NCI-H1048 (cell line): ENCODE measurements at regions not wholly inside any gene's neighbourhood (a gene's known extent, or its start where the extent isn't known, plus 50 kb on each side); places are given as distances from the start of the nearest gene placed in this dataset.
A peak's percentile ranks its signal among the peaks of the same experiment; 100 is the strongest.

Experiments used
- DNase-seq: peaks from one replicate; lab custom pipeline; 2025; lab: John Stamatoyannopoulos, UW

DNA sequence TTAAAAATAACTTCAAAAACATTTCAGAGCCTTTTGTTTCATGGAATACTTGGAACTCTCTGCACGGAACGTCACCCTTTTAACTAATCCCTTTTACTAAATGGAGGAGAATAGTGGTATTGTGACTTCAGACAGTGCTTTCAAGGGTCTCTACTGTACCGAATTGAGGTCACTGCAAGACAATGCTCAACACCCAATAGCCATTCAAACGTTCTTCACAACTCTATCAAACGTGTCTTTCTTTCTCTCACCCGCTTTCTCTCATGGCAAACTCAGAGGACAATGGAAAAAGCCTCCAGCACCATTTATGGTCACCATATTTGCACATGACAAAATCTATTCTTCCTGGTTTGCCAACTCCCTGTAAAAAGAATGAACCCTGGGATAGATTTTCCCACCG, 132.1 kb upstream of the SOX5 start:
- no peak for DNase-seq

DNA sequence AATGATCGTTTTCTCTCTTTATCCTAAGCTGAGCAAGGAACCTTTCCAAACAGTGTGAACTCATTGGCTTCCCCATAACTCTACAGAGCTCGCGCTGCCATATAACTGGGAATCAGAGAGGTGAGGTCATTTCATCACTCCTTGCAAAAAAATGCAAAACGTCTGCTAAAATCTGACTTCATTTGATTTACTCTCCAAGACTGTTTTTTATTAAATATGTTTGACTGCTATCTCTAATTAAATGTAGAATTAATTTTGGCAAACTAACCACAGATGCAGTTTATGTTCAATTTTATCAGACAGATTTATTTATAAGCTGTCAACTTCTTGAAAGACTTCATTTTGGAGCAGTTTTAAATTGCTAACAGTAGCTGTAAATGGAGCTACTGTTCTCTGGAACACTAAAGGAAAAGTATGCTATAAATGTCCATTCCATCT, 131.6 kb upstream of the SOX5 start:
- DNase-seq = no peak

DNA sequence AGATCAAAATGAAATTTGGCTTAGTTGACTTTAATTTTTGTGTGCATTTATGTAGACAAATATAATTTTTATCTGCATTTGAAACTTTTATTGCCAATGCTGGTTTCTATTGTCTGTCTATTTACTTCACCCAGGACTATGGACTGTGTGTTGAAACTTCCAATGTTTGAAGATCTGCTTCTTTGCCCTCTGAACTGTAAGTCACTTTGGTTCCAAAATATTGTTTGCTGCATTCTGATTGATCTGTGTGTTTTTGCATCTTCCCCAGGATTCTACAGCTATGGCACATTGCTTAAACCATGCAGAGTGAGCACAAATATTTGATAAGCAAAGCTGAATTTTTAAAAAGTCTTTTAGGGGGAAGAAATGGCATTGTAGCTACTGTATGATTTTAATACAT, 131.0 kb upstream of the SOX5 start:
- no peak for DNase-seq

DNA sequence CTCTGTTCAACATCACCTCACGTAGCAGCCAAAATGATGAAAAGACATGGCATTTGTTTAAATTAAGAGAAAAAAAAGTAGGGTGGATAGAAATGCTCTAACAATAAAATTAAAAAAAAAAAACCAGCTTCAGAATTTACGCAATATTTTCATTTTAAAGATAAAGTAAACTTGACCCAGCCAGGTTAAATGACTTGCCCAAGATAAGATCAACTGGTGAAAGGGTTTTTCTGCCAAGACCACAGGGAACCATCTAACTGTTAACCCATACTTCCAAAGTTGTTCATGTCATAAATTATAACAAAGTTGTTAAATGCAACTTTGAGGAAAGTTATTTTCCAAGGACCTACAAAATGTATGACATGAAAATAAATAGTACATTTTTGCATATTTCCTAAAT, 129.6 kb upstream of the SOX5 start:
- no peak for DNase-seq

DNA sequence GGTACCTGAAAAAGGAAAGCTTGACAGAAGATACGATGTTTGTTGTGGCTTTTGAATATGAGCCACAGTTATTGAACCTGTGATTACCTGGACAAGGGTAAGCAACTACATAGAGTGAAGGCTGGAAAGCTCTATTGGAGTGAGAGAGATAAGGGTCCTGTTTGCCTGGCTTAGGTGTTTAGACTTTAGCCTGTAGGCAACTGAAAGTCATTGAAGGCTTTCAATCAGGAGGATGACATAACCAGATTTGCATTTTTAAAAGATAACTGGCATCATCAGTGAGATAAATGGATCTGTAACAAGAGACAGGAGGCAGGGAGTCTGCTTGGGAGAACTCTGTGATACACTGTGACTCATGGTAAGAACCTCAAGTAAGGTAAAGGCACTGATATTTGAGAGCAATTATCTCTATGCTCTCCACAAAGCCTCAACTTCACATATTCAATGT, 128.9 kb upstream of the SOX5 start:
- DNase-seq = no peak

DNA sequence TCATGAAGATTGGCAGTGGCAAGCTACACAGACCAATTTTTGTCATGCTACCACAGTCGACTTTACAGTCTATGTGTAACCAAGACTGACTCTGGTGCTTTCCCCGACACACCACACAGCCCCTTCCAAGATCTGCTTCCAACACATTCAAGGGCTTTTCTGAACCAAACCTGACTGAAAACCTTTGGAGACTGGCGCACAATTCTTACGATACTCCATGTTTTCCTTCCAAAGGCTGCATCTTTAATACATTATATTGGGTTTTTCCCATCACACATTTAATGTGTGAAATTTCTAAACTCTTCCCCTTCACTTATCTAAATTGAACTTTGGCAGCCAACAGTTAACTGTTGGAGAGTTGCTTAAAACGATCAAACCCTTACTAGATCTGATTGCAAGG, 127.7 kb upstream of the SOX5 start:
- no peak for DNase-seq

DNA sequence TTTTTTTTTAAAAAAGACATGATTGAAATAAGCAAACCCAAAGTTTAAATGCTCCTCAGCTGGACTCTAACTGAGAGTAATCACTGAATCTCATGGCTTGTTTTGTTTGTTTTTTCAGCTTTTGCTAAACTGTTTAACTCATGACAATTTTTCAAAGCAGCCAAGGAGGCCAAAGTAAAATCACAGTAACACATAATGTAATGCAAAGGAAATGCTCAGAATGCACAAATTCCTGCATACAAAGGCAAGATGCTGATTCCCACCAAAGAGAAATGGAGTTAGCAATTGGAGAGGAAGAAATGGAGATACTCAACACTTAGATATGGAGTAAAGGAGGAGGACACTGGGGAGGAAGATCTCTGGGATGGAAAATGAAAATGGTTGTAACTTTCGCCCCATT, 126.2 kb upstream of the SOX5 start:
- DNase-seq = no peak

DNA sequence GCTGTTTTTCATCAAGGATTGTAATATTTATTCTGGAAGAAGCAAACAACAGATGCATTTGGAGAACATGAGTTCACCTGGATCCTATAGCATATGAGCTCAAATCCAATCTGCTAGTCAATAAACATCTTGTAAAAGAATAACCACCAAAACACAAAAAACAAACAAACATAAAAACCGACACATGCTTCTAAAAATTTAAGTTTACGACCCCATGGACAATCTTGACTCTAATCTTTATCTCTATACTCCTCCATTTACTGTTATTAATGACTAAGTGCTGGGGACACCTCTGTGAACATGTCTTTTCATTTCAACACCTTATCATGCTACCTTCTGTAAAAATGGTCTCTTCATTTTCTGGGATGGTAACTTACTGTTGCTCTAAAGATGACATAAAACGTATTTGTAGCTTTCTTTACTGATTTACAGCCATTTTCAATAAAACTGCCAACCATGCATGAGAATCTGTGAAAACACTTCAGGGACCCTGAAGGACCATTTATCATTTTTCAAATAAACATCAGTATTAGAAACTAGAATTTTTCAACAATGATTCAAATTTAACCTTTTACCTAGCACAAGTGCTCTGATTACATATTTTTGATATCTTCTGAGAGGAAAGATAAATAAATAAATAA, 123.8 kb upstream of the SOX5 start:
- DNase-seq = no peak

DNA sequence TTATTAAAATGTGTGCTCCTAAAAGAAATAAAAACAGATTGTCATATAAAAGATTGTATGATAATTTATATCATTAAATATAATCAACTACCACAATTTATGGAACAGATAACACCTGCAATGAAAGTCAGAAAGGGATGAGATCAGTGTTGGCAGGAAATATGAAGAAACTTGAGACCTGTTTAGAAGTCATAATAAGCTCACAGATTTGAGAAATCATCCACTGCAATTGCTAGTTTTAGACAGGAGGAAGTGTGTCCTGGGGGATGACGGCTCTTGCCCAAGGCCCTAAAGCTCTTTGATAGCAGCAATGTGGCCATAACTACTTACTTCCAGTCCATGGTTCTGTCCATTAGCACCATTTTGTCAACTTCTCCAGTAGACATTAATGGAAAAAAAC, 122.8 kb upstream of the SOX5 start:
- DNase-seq = no peak

DNA sequence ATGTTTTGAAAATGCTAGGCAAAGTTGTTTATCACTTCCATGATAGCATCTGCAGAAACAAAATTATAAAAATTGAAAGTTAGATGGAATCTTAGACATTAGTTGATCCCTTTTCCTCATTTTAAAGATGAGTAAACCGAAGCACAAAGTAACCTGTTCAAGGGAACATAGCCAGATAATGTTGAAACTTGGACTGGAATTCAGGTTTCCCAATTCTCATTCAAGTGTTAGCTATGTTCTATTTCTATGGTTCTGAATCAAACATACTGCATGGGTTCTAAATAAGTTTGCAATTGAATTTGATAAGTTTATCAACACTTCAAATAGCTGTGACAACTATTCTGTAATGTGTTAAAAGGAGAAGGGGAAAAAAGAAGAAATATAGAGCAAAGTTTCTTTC, 122.4 kb upstream of the SOX5 start:
- DNase-seq = no peak

DNA sequence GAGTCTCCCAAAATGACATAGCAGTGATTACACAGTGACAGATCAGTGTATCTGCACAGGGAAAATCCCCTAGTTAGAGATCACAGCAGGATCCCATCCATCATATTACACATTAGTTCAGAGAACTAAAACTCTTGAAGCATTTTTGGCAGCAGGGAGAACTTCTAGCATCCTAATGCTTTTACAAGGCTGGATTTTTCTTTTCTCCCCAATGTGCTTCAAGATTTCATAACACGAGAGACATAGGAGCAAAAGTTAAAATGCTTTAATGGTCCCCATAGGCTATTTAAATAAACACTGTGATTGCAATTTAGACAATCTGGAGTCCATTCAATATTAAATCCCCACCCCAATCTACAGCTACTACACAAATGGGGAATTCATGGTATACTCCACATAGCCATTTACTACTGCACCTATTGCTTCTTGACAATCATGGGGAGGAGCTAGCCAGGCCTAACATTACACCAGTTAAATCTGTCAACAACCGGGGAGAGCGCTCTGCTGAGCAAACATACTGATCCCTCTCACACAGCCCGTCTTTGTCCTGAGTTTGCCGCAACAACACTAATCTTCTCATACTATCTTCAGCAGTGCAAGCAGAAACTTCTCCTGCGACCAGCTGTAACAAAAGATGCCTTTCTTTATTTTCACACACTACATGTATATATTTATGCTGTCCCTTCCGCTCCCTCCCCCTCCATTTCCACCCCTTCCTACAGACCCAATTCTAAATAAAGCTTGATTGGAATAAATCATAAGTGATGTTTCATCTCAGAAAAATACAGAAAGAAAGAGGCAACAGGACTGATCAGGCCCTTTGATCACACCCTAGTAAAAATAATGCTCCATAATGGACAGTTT, 120.3 kb upstream of the SOX5 start:
- peak; percentile 40 for DNase-seq

DNA sequence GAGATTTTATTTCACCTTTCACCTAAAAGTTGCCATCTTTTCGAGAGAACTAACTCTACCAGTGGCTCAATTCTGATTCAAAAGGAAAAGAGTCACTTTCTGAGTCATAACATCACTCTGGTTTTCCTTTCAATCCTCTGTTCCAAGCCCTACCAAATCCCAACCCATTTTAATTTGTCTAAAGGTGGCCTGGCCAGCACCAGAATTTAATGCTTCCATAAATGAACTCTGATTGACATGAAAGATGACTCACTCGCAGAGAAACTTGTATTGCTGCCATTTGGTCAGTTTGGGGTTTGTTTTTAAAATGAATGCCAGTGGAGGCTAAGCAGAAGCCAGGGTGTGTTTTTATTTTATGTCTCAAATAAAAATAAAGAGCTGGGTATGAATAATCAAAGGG, 117.4 kb upstream of the SOX5 start:
- DNase-seq = no peak

DNA sequence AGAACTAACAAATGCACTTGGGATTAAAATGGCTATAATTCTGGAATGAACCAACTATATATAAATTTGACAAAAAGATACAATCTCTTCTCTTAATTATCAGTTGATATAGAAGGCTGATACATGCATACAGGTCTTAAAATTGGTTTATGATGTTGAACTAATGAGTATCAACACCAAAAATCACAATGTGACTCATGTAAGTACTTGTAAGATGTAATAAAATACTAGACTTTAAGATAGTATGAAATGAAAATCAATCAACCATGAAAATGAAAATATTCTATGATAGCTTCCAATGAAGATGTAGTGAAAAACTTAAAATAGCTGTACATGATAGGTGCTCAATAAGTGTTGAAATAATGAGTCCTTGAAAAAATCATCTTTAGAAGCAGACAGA, 116.6 kb upstream of the SOX5 start:
- DNase-seq = no peak

DNA sequence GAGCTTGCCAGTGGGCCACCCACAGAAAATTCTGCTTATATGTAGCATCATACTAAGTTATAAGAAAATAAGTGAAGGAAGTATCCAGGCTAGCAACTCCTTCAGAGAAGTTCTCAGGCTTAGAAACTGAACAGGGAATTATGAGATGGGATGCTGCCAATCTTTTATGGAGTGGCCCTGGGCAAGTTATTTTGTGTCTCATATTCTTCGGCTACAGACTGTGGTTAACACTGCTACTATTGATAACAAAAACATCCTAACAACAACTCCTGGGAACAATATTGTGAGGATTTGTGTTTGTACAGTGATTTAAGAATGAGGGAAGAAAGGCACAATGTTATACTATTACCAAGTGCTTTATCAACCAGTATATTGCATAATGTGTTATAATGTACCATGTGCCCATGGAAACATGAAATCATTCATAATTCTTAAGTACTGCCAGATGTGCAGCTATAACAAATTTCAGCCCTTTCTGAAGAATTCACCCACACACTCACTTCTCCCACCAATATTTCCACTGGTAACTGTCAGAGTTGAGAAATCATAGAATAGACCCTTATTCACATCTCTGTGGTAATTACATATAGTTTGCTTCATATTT, 113.3 kb upstream of the SOX5 start:
- DNase-seq = no peak

DNA sequence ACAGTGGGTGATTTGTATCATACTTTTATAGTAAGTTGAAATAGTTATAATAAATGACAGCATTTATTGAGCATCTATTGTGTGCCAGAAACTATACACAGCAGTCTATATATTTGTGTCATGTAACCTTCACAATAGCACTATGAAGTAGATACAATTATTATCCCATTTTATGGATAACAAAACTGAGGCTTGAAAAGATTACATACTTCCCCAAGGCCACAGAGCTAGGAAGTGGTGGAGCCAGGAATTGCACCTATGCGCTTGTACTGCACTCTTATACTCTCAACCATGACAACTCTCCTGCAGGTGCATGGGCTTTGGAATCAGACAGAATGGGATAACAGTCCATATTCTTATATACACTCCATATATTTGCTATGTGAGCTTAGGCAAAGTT, 110.6 kb upstream of the SOX5 start:
- DNase-seq = no peak

DNA sequence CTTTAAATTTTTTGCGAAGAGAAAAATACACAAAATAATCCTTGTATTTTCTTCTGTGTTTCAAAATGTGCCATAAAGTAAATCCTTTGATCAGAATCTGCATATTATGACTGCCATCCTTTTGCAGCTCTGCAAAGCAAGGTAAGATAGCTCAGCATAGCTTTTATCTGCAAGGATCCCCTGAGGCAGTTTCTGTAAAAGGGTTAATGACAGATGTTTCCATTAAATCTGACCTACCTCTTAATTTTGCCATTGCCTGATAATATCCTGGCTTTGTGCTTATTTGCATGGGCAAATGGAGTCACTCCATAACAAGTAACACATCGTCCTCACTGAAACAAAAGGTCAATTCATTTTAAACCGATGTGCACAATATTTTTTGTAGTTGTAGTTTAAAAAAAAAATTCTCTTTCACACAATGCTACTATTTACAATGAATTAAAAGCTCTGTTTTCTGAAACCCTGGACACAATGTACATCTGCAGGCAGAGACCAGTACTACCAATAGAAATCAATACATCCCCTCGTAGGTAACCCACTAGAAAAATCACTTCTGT, 108.5 kb upstream of the SOX5 start:
- DNase-seq = peak; percentile 70

DNA sequence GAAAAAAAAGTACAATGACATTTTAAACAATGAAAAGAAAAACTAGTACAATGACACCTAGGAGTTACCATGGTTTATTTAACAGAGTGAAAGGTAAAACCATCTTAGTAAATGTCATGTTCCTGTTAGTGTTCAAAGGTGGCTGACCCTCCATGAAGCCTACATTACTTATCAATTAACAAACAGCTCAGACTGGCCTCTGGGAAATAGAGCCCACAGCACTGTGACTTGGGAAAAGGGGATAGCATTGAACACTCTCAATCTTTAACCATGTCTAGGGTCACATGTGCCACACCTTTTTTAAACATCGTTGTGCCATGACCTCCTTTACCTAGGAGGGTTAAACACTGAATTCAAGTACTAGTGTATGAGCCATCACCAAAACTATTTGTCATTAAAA, 106.3 kb upstream of the SOX5 start:
- no peak for DNase-seq

DNA sequence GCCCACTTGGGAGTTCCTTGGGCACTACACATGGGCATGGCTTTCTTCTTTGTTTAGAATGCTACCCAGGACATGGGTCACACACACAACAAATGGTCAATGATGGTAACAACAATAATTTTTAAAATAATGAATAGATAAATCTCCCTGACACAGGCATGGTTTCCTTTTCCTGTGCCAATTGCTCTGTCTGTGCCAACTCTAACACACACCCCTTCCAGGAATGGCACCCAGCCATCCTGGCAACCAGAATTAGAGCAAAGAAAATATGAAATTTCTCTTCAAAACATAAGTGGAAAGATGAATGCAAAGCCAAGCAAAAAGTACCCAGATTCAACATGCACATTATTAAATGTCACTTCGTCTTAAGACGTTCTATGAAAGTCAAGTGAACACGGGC, 104.9 kb upstream of the SOX5 start:
- DNase-seq = no peak

DNA sequence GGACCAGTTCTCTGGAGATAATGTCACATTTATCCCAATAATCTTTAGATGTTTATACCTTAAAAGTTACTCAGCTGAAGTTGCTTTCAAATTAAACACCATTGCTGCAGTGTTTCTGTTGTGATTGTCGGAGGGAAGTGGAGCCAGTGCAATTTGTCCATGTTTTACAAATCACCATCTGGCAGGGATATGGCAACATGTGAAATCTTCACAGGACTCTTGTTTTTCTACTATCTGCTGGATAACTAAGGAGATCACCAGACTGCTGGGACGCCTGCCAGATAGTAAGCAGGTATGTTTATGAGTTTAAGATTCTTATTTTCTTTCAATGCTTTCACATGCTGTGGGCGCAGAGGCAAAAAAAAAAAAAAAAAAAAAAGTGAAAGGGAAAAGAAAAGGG, 100.3 kb upstream of the SOX5 start:
- DNase-seq = no peak

DNA sequence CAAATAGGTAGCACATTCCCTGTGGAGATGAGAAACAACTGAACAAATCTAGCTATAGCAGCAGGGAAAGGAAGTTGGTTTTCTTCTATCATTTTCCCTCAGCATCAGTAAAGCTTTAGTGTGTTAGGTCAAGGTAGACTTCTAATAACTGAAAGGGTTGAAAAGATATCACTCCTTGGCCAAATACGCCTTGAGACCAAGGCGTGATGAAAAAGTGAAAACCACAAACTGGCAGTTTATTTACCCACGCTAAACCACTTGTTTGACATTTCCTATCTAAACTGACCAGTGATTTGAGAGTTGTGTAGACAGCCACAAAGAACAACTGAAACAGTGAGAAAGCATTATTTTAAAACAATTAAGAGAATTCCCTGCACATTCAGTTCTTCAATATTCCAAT, 99.6 kb upstream of the SOX5 start:
- no peak for DNase-seq

DNA sequence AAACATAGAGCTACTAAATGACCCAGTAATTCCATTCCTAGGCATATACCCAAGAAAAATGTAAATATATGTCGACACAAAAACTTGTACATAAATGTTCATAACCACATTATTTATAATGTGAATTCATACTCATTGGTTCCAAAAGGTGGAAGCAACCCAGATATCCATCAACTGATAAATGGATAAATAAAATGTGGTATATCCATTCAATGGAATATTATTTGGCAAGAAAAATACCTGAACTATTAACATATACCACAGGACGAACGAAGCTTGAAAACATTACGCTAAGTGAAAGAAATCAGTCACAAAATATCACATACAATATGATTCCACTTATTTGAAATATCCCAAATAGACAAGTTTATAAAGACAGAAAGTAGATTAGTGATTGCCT, 99.0 kb upstream of the SOX5 start:
- DNase-seq = no peak

DNA sequence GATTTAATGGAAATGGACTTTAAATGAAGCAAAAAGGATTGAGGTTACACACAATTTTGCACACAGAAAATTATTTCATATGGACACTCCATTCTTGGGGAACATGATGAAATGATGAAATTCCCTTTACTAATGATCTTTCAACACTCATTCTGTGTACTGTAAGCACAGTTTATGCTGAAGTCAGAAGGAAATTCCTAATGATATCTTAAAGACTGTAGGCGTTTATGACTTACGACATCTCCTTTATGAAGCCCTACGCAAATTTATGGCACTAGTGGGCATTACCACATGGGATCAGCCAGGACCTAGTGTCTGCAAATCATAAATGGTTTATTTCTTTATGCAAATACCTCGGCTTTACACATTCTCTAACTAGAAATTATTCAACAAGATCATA, 97.9 kb upstream of the SOX5 start:
- no peak for DNase-seq

DNA sequence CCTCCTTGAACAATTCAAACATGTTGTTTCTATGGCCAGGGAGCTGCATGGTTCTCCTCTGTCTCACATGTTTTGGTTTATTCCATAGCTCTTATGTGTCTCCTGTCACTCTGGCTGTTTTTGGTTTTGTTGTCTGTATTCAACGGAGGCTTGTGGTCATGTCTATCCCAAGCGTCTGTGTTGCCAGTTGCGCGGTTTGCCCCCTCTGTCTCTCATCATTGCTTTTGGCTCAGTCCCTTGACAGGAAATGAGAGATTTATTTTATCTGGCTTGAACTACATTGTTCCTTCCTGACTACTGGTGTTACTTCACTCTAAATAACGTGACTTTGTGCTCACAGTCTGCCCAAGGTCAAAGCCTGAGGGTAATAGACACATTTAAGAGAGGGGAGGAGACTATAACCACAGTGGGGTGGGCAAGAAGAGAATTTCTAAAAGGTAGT, 96.4 kb upstream of the SOX5 start:
- DNase-seq = no peak
